IMR-90 (cell line): ENCODE measurements at regions not wholly inside any gene's neighbourhood (a gene's known extent, or its start where the extent isn't known, plus 50 kb on each side); places are given as distances from the start of the nearest gene placed in this dataset.

ENCODE experiments used
- ATAC-seq: fragments of 200-7000 bp; cut with Tn5 transposase; 2 replicates; pipeline ENCODE4 v1.9.1; 2020; ENCODE audit warnings: low read depth, mild to moderate bottlenecking, moderate library complexity
- BruUV-seq: library from RNA; stranded (reverse); fragments of 400-500 nt; replicated peaks from 2 replicates; lab custom pipeline; 2021; lab: Mats Ljungman, UMichigan
- CTCF ChIA-PET: fragments of 300-600 bp; formaldehyde crosslinking; extraction: SDS; loops from one replicate; lab custom pipeline; 2021; ENCODE audit warnings: antibody characterized with exemption; lab: Yijun Ruan, JAX
- POLR2A ChIA-PET: fragments of 300-600 bp; sonication (Branson Sonifier 250); formaldehyde crosslinking; loops from one replicate; lab custom pipeline; 2022; ENCODE audit warnings: antibody characterized with exemption; ENCODE audit not compliant: unreplicated experiment; lab: Charles Lee
- DNase-seq: peaks from one replicate; pipeline ENCODE4 v3.0.0; 2013
- H2AFZ ChIP-seq: replicated peaks from 2 replicates; pipeline ENCODE3; 2013; ENCODE audit warnings: low read length, mild to moderate bottlenecking; ENCODE audit not compliant: poor library complexity
- H2AK5ac ChIP-seq: 2 replicates; pipeline ENCODE4 v1.6.1; 2013; ENCODE audit warnings: low read depth, low read length, inconsistent platforms
- H2AK9ac ChIP-seq: replicated peaks from 2 replicates; pipeline ENCODE3; 2013; ENCODE audit warnings: mild to moderate bottlenecking, low read depth, low read length, moderate library complexity; ENCODE audit not compliant: poor library complexity
- H2BK120ac ChIP-seq: 2 replicates; pipeline ENCODE4 v1.6.1; 2013; ENCODE audit warnings: low read depth, low read length, inconsistent platforms
- H2BK15ac ChIP-seq: 3 replicates; pipeline ENCODE4 v1.6.1; 2013; ENCODE audit warnings: low read depth, low read length, inconsistent platforms
- H2BK20ac ChIP-seq: 2 replicates; pipeline ENCODE4 v1.6.1; 2013; ENCODE audit warnings: low read depth, mild to moderate bottlenecking, inconsistent platforms, low read length, moderate library complexity
- H2BK5ac ChIP-seq: 2 replicates; pipeline ENCODE4 v1.6.1; 2013; ENCODE audit warnings: mild to moderate bottlenecking, low read depth, low read length, inconsistent platforms; ENCODE audit not compliant: poor library complexity, severe bottlenecking
- H3K14ac ChIP-seq: replicated peaks from 2 replicates; pipeline ENCODE4 v1.6.1; 2013; ENCODE audit warnings: low read depth, low read length, inconsistent platforms
- H3K18ac ChIP-seq: 2 replicates; pipeline ENCODE4 v1.6.1; 2013; ENCODE audit warnings: low read depth, low read length, control low read depth
- H3K23ac ChIP-seq: 2 replicates; pipeline ENCODE4 v1.6.1; 2013; ENCODE audit warnings: low read depth, low read length, inconsistent platforms
- H3K27ac ChIP-seq: 2 replicates; pipeline ENCODE4 v1.5.1; 2013; ENCODE audit warnings: mild to moderate bottlenecking, control low read depth, low read length; ENCODE audit not compliant: insufficient read depth
- H3K27me3 ChIP-seq: 2 replicates; pipeline ENCODE4 v1.6.1; 2013; ENCODE audit warnings: low read length; ENCODE audit not compliant: control insufficient read depth, insufficient read depth
- H3K36me3 ChIP-seq: 2 replicates; pipeline ENCODE4 v1.6.1; 2013; ENCODE audit warnings: low read length, mixed read lengths; ENCODE audit not compliant: control insufficient read depth, insufficient read depth
- H3K4ac ChIP-seq: 2 replicates; pipeline ENCODE4 v1.6.1; 2013; ENCODE audit warnings: low read depth, low read length, inconsistent platforms
- H3K4me1 ChIP-seq: 2 replicates; pipeline ENCODE4 v1.6.1; 2013; ENCODE audit warnings: low read length, mixed read lengths; ENCODE audit not compliant: control insufficient read depth, insufficient read depth
- H3K4me2 ChIP-seq: 2 replicates; pipeline ENCODE4 v1.6.1; 2013; ENCODE audit warnings: low read depth, mild to moderate bottlenecking, control low read depth, low read length, moderate library complexity
- H3K4me3 ChIP-seq: 2 replicates; pipeline ENCODE4 v1.5.1; 2013; ENCODE audit warnings: low read depth, mild to moderate bottlenecking, control low read depth, low read length, moderate library complexity; ENCODE audit not compliant: insufficient read depth
- H3K56ac ChIP-seq: 2 replicates; pipeline ENCODE4 v1.6.1; 2013; ENCODE audit warnings: low read length, inconsistent platforms; ENCODE audit not compliant: insufficient read depth; ENCODE audit errors: extremely low read depth
- H3K79me1 ChIP-seq, 2 experiments: 2 replicates each; pipeline ENCODE4 v1.6.1; 2013; ENCODE audit warnings: low read length in 2 of 2, inconsistent platforms in 1 of 2, low read depth in 1 of 2
- H3K9ac ChIP-seq: 2 replicates; pipeline ENCODE4 v1.6.1; 2013; ENCODE audit warnings: low read depth, low read length, control low read depth
- H3K9me1 ChIP-seq: 2 replicates; pipeline ENCODE4 v1.6.1; 2013; ENCODE audit warnings: low read length, inconsistent platforms; ENCODE audit not compliant: insufficient read depth
- H3K9me3 ChIP-seq: 2 replicates; pipeline ENCODE4 v1.6.1; 2013; ENCODE audit warnings: low read length; ENCODE audit not compliant: control insufficient read depth, insufficient read depth
- H4K20me1 ChIP-seq: 2 replicates; pipeline ENCODE4 v1.6.1; 2013; ENCODE audit warnings: low read length, inconsistent platforms; ENCODE audit not compliant: insufficient read depth
- H4K5ac ChIP-seq: 2 replicates; pipeline ENCODE4 v1.6.1; 2013; ENCODE audit warnings: mild to moderate bottlenecking, low read depth, low read length, control low read depth
- H4K8ac ChIP-seq, 2 experiments: 2 replicates each; pipeline ENCODE4 v1.6.1; 2013; ENCODE audit warnings: low read depth in 2 of 2, low read length in 2 of 2, control low read depth in 1 of 2, inconsistent platforms in 1 of 2
- H4K91ac ChIP-seq: 2 replicates; pipeline ENCODE4 v1.6.1; 2013; ENCODE audit warnings: low read depth, low read length, inconsistent platforms; ENCODE audit not compliant: insufficient read depth
- BHLHE40 ChIP-seq: fragments of 150-350 bp; IDR thresholded peaks from 2 replicates; pipeline ENCODE4 v1.6.1; 2016; ENCODE audit warnings: mild to moderate bottlenecking, low read depth, low read length
- CEBPB ChIP-seq: IDR thresholded peaks from 2 replicates; pipeline ENCODE4 v1.6.1; 2012; ENCODE audit warnings: low read depth, low read length, improper control_type of control experiment
- CHD1 ChIP-seq: IDR thresholded peaks from 2 replicates; pipeline ENCODE4 v1.6.1; 2012; ENCODE audit warnings: low read depth, low read length, improper control_type of control experiment
- CTCF ChIP-seq: conservative IDR thresholded peaks from 2 replicates; pipeline ENCODE4 v1.5.1; 2012; ENCODE audit warnings: mild to moderate bottlenecking, low read depth, low read length, improper control_type of control experiment
- MAZ ChIP-seq: IDR thresholded peaks from 2 replicates; pipeline ENCODE4 v1.6.1; 2012; ENCODE audit warnings: low read depth, mild to moderate bottlenecking, low read length, improper control_type of control experiment, moderate library complexity, borderline replicate concordance
- MXI1 ChIP-seq: IDR thresholded peaks from 2 replicates; pipeline ENCODE4 v1.6.1; 2012; ENCODE audit warnings: low read depth, mild to moderate bottlenecking, low read length, moderate library complexity, borderline replicate concordance
- POLR2A ChIP-seq: IDR thresholded peaks from 2 replicates; pipeline ENCODE4 v1.6.1; 2012; ENCODE audit warnings: mild to moderate bottlenecking, low read depth, low read length
- RAD21 ChIP-seq: IDR thresholded peaks from 2 replicates; pipeline ENCODE4 v1.6.1; 2012; ENCODE audit warnings: low read length, improper control_type of control experiment
- RCOR1 ChIP-seq: IDR thresholded peaks from 2 replicates; pipeline ENCODE4 v1.6.1; 2012; ENCODE audit warnings: mild to moderate bottlenecking, low read length, improper control_type of control experiment; ENCODE audit not compliant: insufficient replicate concordance
- RFX5 ChIP-seq: IDR thresholded peaks from 2 replicates; pipeline ENCODE4 v1.8.0; 2012; ENCODE audit warnings: low read depth, mild to moderate bottlenecking, low read length, moderate library complexity
- SMC3 ChIP-seq: fragments of 150-350 bp; IDR thresholded peaks from 2 replicates; pipeline ENCODE4 v1.6.1; 2016; ENCODE audit warnings: low read depth, mild to moderate bottlenecking, antibody characterized with exemption, low read length, moderate library complexity
- USF2 ChIP-seq: fragments of 150-350 bp; IDR thresholded peaks from 2 replicates; pipeline ENCODE4 v1.6.1; 2017; ENCODE audit warnings: mild to moderate bottlenecking, antibody characterized with exemption, low read length, low read depth
- WGBS, 2 experiments: methylation state at CpG; one replicate each; pipeline versions ENCODE4 v1.1.5 to v1.1.7; 2013; ENCODE audit warnings: missing lambda C conversion rate in 2 of 2; ENCODE audit not compliant: insufficient read length in 1 of 2; ENCODE audit errors: extremely low coverage in 2 of 2; 5-methylcytosine and 5-hydroxymethylcytosine counted together
- dilution Hi-C: fragments of 300-500 bp; cut with HindIII; formaldehyde crosslinking; loops from one replicate; pipeline ENCODE4 v1.14.3; 2018; ENCODE audit warnings: low sequenced_read_pairs; ENCODE audit not compliant: unreplicated experiment
- in situ Hi-C: fragments of 300-500 bp; cut with MboI; formaldehyde crosslinking; loops from 3 replicates; pipeline ENCODE4 v1.14.3; 2019; ENCODE audit warnings: low sequenced_read_pairs, inconsistent platforms, mixed read lengths
- intact Hi-C: fragments of 100-400 bp; cut with micrococcal nuclease; formaldehyde crosslinking; loops from 2 replicates; pipeline ENCODE4 v1.10.0; 2022

GRCh38 chr11:109109150-109109549 is 312.8 kb upstream of the C11orf87 start:
- peaks cover 2% of the 10 kb centered on the region; the same call in 1 of the 2 replicates for H3K27me3 ChIP-seq
- no peak overlapping the region for H4K91ac ChIP-seq
- no peak overlapping the region for H4K8ac ChIP-seq
- ATAC-seq (no peak), DNase-seq (no peak)
- no peak overlapping the region for H3K4ac ChIP-seq
- no peak overlapping the region for H3K18ac ChIP-seq
- no peak overlapping the region for H3K27ac ChIP-seq
- dilution Hi-C loops: no loop called here
- no peaks in the 10 kb centered on the region for H3K9me1 ChIP-seq
- no peak overlapping the region for H2BK15ac ChIP-seq
- H4K20me1 ChIP-seq: no peaks in the 10 kb centered on the region
- H3K14ac ChIP-seq: no peak overlapping the region
- no peaks in the 10 kb centered on the region for H3K79me1 ChIP-seq
- H3K4me1 ChIP-seq: peaks cover 3% of the 10 kb centered on the region; the same call in 1 of the 2 replicates
- intact Hi-C loops: no loop called here
- CTCF ChIA-PET: no interaction called here
- H3K4me3 ChIP-seq: no peak overlapping the region
- POLR2A ChIA-PET: no interaction called here
- BruUV-seq: no TSS peak
- no peak overlapping the region for H2BK120ac ChIP-seq
- no peak overlapping the region for H2BK20ac ChIP-seq
- H3K23ac ChIP-seq: no peak overlapping the region
- no peak overlapping the region for H2AK5ac ChIP-seq
- no peak overlapping the region for H2BK5ac ChIP-seq
- H3K36me3 ChIP-seq: no peaks in the 10 kb centered on the region
- H4K5ac ChIP-seq: no peak overlapping the region
- in situ Hi-C loops: no loop called here
- no peak for TF ChIP-seq CTCF
- TF ChIP-seq POLR2A: no peak
- TF ChIP-seq CEBPB: no peak
- no peak for TF ChIP-seq SMC3
- TF ChIP-seq MXI1: no peak
- TF ChIP-seq RFX5: no peak
- TF ChIP-seq USF2: no peak
- TF ChIP-seq MAZ: no peak
- TF ChIP-seq RCOR1: no peak
- no peak for TF ChIP-seq BHLHE40
- TF ChIP-seq RAD21: no peak
- TF ChIP-seq CHD1: no peak
- no peak overlapping the region for H2AK9ac ChIP-seq
- H3K9me3 ChIP-seq: no peaks in the 10 kb centered on the region
- WGBS, 2 experiments: no CpG with 5 or more reads among the region's 3 CpGs
- H2AFZ ChIP-seq: no peak overlapping the region
- H3K56ac ChIP-seq: no peak overlapping the region
- no peak overlapping the region for H3K9ac ChIP-seq
- H3K4me2 ChIP-seq: no peak overlapping the region
